H9 (cell line): ENCODE measurements at regions not wholly inside any gene's neighbourhood (a gene's known extent, or its start where the extent isn't known, plus 50 kb on each side); places are given as distances from the start of the nearest gene placed in this dataset.

Source experiments
- DNase-seq: peaks from one replicate; pipeline ENCODE4 v3.0.0-alpha.2; 2017
- H2AFZ ChIP-seq: one replicate; pipeline ENCODE4 v1.6.1; 2013; ENCODE audit warnings: mild to moderate bottlenecking, low read length, control low read depth, moderate library complexity
- H2AK5ac ChIP-seq: 2 replicates; pipeline ENCODE4 v1.6.1; 2013; ENCODE audit warnings: low read length, control low read depth, mixed read lengths; ENCODE audit not compliant: insufficient read length
- H2BK120ac ChIP-seq: one replicate; pipeline ENCODE4 v1.6.1; 2013; ENCODE audit warnings: low read depth, mild to moderate bottlenecking, low read length, control low read depth, inconsistent platforms; ENCODE audit not compliant: poor library complexity, severe bottlenecking
- H2BK12ac ChIP-seq: 2 replicates; pipeline ENCODE4 v1.6.1; 2013; ENCODE audit warnings: low read length, control low read depth, mixed read lengths, low read depth; ENCODE audit not compliant: insufficient read length
- H2BK15ac ChIP-seq: 2 replicates; pipeline ENCODE4 v1.6.1; 2013; ENCODE audit warnings: low read depth, low read length, control low read depth
- H2BK20ac ChIP-seq: one replicate; pipeline ENCODE4 v1.6.1; 2013; ENCODE audit warnings: low read depth, mild to moderate bottlenecking, low read length, control low read depth, inconsistent platforms; ENCODE audit not compliant: poor library complexity, severe bottlenecking
- H2BK5ac ChIP-seq: 2 replicates; pipeline ENCODE4 v1.6.1; 2013; ENCODE audit warnings: low read length, control low read depth, mixed read lengths; ENCODE audit not compliant: insufficient read length
- H3K14ac ChIP-seq: 2 replicates; pipeline ENCODE4 v1.6.1; 2013; ENCODE audit warnings: low read length, control low read depth; ENCODE audit not compliant: insufficient read depth
- H3K18ac ChIP-seq: 2 replicates; pipeline ENCODE4 v1.6.1; 2013; ENCODE audit warnings: low read depth, mild to moderate bottlenecking, mixed read lengths, low read length, control low read depth; ENCODE audit not compliant: insufficient read length
- H3K23ac ChIP-seq: 2 replicates; pipeline ENCODE4 v1.6.1; 2013; ENCODE audit warnings: low read length, control low read depth, mixed read lengths, low read depth; ENCODE audit not compliant: insufficient read length
- H3K23me2 ChIP-seq: 2 replicates; pipeline ENCODE4 v1.6.1; 2013; ENCODE audit warnings: low read depth, mild to moderate bottlenecking, mixed read lengths, low read length, control low read depth; ENCODE audit not compliant: insufficient read length, poor library complexity, severe bottlenecking
- H3K27ac ChIP-seq: 2 replicates; pipeline ENCODE4 v1.5.1; 2013; ENCODE audit warnings: low read length, control low read depth, mixed read lengths, low read depth; ENCODE audit not compliant: insufficient read length
- H3K27me3 ChIP-seq: 2 replicates; pipeline ENCODE4 v1.6.1; 2013; ENCODE audit warnings: low read length, control low read depth, inconsistent platforms; ENCODE audit not compliant: insufficient read depth
- H3K4ac ChIP-seq: 2 replicates; pipeline ENCODE4 v1.6.1; 2013; ENCODE audit warnings: low read depth, mild to moderate bottlenecking, control low read depth, inconsistent platforms, low read length, moderate library complexity
- H3K4me1 ChIP-seq: 2 replicates; pipeline ENCODE4 v1.6.1; 2013; ENCODE audit warnings: low read length, control low read depth, inconsistent platforms; ENCODE audit not compliant: insufficient read depth
- H3K4me2 ChIP-seq: 2 replicates; pipeline ENCODE4 v1.6.1; 2013; ENCODE audit warnings: low read length, control low read depth, mixed read lengths; ENCODE audit not compliant: insufficient read length, insufficient read depth
- H3K56ac ChIP-seq: 2 replicates; pipeline ENCODE4 v1.6.1; 2013; ENCODE audit warnings: low read depth, mild to moderate bottlenecking, mixed read lengths, low read length, control low read depth; ENCODE audit not compliant: insufficient read length
- H3K79me1 ChIP-seq: 2 replicates; pipeline ENCODE4 v1.6.1; 2013; ENCODE audit warnings: low read depth, mild to moderate bottlenecking, moderate library complexity, low read length, control low read depth, inconsistent platforms; ENCODE audit not compliant: insufficient read depth, poor library complexity, severe bottlenecking
- H3K79me2 ChIP-seq: 2 replicates; pipeline ENCODE4 v1.6.1; 2013; ENCODE audit warnings: low read length, control low read depth, inconsistent platforms; ENCODE audit not compliant: insufficient read depth
- H3K9ac ChIP-seq: 2 replicates; pipeline ENCODE4 v1.6.1; 2013; ENCODE audit warnings: low read length, control low read depth, mixed read lengths; ENCODE audit not compliant: insufficient read length; ENCODE audit errors: extremely low read depth
- H3K9me3 ChIP-seq: one replicate; pipeline ENCODE4 v1.6.1; 2013; ENCODE audit warnings: low read depth, low read length, inconsistent platforms; ENCODE audit not compliant: control insufficient read depth
- H3T11ph ChIP-seq: one replicate; pipeline ENCODE4 v1.6.1; 2013; ENCODE audit warnings: mild to moderate bottlenecking, low read length, control low read depth, inconsistent platforms
- H4K20me1 ChIP-seq: one replicate; pipeline ENCODE4 v1.6.1; 2013; ENCODE audit not compliant: control insufficient read depth, insufficient read length, insufficient read depth
- H4K5ac ChIP-seq: 2 replicates; pipeline ENCODE4 v1.6.1; 2013; ENCODE audit warnings: low read depth, mild to moderate bottlenecking, mixed read lengths, low read length, control low read depth; ENCODE audit not compliant: insufficient read length
- H4K8ac ChIP-seq: replicated peaks from 2 replicates; pipeline ENCODE4 v1.6.1; 2013; ENCODE audit warnings: low read length, control low read depth, mixed read lengths, low read depth; ENCODE audit not compliant: insufficient read length
- H4K91ac ChIP-seq: 2 replicates; pipeline ENCODE4 v1.6.1; 2013; ENCODE audit warnings: low read depth, mild to moderate bottlenecking, moderate library complexity, mixed read lengths, low read length, control low read depth; ENCODE audit not compliant: insufficient read length
- H3K27ac Mint-ChIP-seq, 3 experiments: 2 replicates in 2 of 3; 3 replicates in 1 of 3; pipeline ENCODE4 v1.8.0; 2020 to 2021; ENCODE audit warnings: mixed read lengths in 3 of 3, mild to moderate bottlenecking in 1 of 3, moderate library complexity in 1 of 3
- H3K27me3 Mint-ChIP-seq: 2 replicates; pipeline ENCODE4 v1.8.0; 2021; ENCODE audit warnings: low read depth, mild to moderate bottlenecking, moderate library complexity, mixed read lengths
- H3K36me3 Mint-ChIP-seq, 3 experiments: 2 replicates in 2 of 3; 3 replicates in 1 of 3; pipeline ENCODE4 v1.8.0; 2020 to 2021; ENCODE audit warnings: low read depth in 3 of 3, mixed read lengths in 3 of 3; ENCODE audit not compliant: insufficient read depth in 1 of 3
- H3K4me1 Mint-ChIP-seq, 2 experiments: 2 replicates each; pipeline ENCODE4 v1.8.0; 2020; ENCODE audit warnings: mixed read lengths in 2 of 2
- H3K4me3 Mint-ChIP-seq, 2 experiments: 2 replicates in 1 of 2; 3 replicates in 1 of 2; pipeline ENCODE4 v1.8.0; 2020 to 2021; ENCODE audit warnings: mild to moderate bottlenecking in 2 of 2, mixed read lengths in 2 of 2, moderate library complexity in 1 of 2
- H3K9me3 Mint-ChIP-seq, 2 experiments: 2 replicates in 1 of 2; 3 replicates in 1 of 2; pipeline ENCODE4 v1.8.0; 2020; ENCODE audit warnings: mild to moderate bottlenecking in 2 of 2, mixed read lengths in 2 of 2, moderate library complexity in 1 of 2
- TF ChIP-seq, protein P1 (sequence below): fragments of 200-600 bp; sonication (generic); conservative IDR thresholded peaks from 3 replicates; pipeline ENCODE4 v1.8.0; 2021; ENCODE audit warnings: antibody characterized with exemption, mild to moderate bottlenecking

- Histone ChIP-seq H2BK20ac (no peak overlapping the region), H4K8ac (no peak overlapping the region), H3T11ph (no peak overlapping the region), H2AK5ac (no peak overlapping the region), H3K4me1 (no peaks in the 10 kb centered on the region), H3K18ac (no peak overlapping the region), H2BK15ac (no peak overlapping the region), H3K9me3 (no peaks in the 10 kb centered on the region), H2BK5ac (no peak overlapping the region), H3K79me1 (no peaks in the 10 kb centered on the region), H3K79me2 (no peaks in the 10 kb centered on the region), H3K23me2 (no peaks in the 10 kb centered on the region), H4K20me1 (no peaks in the 10 kb centered on the region), H3K27ac (no peak overlapping the region), H2BK120ac (no peak overlapping the region), H3K9ac (no peak overlapping the region), H2AFZ (no peak overlapping the region), H3K4ac (no peak overlapping the region), H3K4me2 (no peak overlapping the region), H2BK12ac (no peak overlapping the region), H3K14ac (no peak overlapping the region), H3K27me3 (no peaks in the 10 kb centered on the region), H3K56ac (no peak overlapping the region), H4K5ac (no peak overlapping the region), H4K91ac (no peak overlapping the region), H3K23ac (no peak overlapping the region)
- no peaks in the 10 kb centered on the region for H3K27me3 Mint-ChIP-seq
- no peak overlapping the region for H3K27ac Mint-ChIP-seq
- DNase-seq = no peak
- no peaks in the 10 kb centered on the region for H3K36me3 Mint-ChIP-seq
- TF ChIP-seq, protein P1, sequence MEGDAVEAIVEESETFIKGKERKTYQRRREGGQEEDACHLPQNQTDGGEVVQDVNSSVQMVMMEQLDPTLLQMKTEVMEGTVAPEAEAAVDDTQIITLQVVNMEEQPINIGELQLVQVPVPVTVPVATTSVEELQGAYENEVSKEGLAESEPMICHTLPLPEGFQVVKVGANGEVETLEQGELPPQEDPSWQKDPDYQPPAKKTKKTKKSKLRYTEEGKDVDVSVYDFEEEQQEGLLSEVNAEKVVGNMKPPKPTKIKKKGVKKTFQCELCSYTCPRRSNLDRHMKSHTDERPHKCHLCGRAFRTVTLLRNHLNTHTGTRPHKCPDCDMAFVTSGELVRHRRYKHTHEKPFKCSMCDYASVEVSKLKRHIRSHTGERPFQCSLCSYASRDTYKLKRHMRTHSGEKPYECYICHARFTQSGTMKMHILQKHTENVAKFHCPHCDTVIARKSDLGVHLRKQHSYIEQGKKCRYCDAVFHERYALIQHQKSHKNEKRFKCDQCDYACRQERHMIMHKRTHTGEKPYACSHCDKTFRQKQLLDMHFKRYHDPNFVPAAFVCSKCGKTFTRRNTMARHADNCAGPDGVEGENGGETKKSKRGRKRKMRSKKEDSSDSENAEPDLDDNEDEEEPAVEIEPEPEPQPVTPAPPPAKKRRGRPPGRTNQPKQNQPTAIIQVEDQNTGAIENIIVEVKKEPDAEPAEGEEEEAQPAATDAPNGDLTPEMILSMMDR = no peak
- peaks cover 0 to 2% of the 10 kb centered on the region in 2 experiments; a peak in 2 of 5 replicates for H3K9me3 Mint-ChIP-seq
- H3K4me3 Mint-ChIP-seq = no peak overlapping the region
- no peaks in the 10 kb centered on the region for H3K4me1 Mint-ChIP-seq
Measured at GRCh38 chr1:199669916-199670315, 357.6 kb upstream of the NR5A2 start.
